ENCODE measurements at regions not wholly inside any gene's neighbourhood (a gene's known extent, or its start where the extent isn't known, plus 50 kb on each side); places are given as distances from the start of the nearest gene placed in this dataset.

GRCh38 chr11:76607431-76607830 lies 63.1 kb downstream of the LRRC32 start:
- no peak for TF ChIP-seq CTCF (IDR thresholded peaks at IDR 0.05; ENCODE audit: unreplicated experiment in 3 of 3)
- H3K4me3 Mint-ChIP-seq: no peak overlapping the region
- no peaks in the 10 kb centered on the region for H3K27me3 Mint-ChIP-seq (ENCODE audit: low read depth)
- peak overlapping the region in 1 of 3 experiments; percentile 49 for H3K27ac Mint-ChIP-seq
- no peaks in the 10 kb centered on the region for H3K9me3 Mint-ChIP-seq
- no peaks in the 10 kb centered on the region for H3K36me3 Mint-ChIP-seq (ENCODE audit: low read depth)
- peaks cover 55% of the 10 kb centered on the region for H3K4me1 Mint-ChIP-seq

GRCh38 chr11:76605338-76606074 lies 65.0 kb downstream of the LRRC32 start:
- Mint-ChIP-seq H3K27me3 (ENCODE audit: low read depth) (no peaks in the 10 kb centered on the region), H3K4me1 (peaks cover 51% of the 10 kb centered on the region), H3K27ac (peak overlapping the region in 2 of 3 experiments; percentile 86 to 88), H3K9me3 (no peaks in the 10 kb centered on the region), H3K4me3 (no peak overlapping the region), H3K36me3 (ENCODE audit: low read depth) (no peaks in the 10 kb centered on the region)
- no peak for TF ChIP-seq CTCF (IDR thresholded peaks at IDR 0.05; ENCODE audit: unreplicated experiment in 3 of 3)

GRCh38 chr11:76604626-76605241 lies 65.8 kb downstream of the LRRC32 start:
- Mint-ChIP-seq H3K36me3 (ENCODE audit: low read depth) (no peaks in the 10 kb centered on the region), H3K27ac (peak overlapping the region; percentile 9 to 64 (median 48)), H3K9me3 (no peaks in the 10 kb centered on the region), H3K4me3 (no peak overlapping the region), H3K4me1 (peaks cover 51% of the 10 kb centered on the region), H3K27me3 (ENCODE audit: low read depth) (no peaks in the 10 kb centered on the region)
- TF ChIP-seq CTCF (IDR thresholded peaks at IDR 0.05; ENCODE audit: unreplicated experiment in 3 of 3): no peak

GRCh38 chr11:76604081-76604625 lies 66.4 kb downstream of the LRRC32 start:
- H3K4me1 Mint-ChIP-seq: peaks cover 51% of the 10 kb centered on the region
- peak overlapping the region; percentile 9 to 64 (median 48) for H3K27ac Mint-ChIP-seq
- H3K9me3 Mint-ChIP-seq: no peaks in the 10 kb centered on the region
- TF ChIP-seq CTCF (IDR thresholded peaks at IDR 0.05; ENCODE audit: unreplicated experiment in 3 of 3): no peak
- H3K4me3 Mint-ChIP-seq: no peak overlapping the region
- no peaks in the 10 kb centered on the region for H3K36me3 Mint-ChIP-seq (ENCODE audit: low read depth)
- H3K27me3 Mint-ChIP-seq (ENCODE audit: low read depth): no peaks in the 10 kb centered on the region

GRCh38 chr11:76603202-76603601 lies 67.3 kb downstream of the LRRC32 start:
- Mint-ChIP-seq H3K4me3 (no peak overlapping the region), H3K9me3 (no peaks in the 10 kb centered on the region), H3K36me3 (ENCODE audit: low read depth) (no peaks in the 10 kb centered on the region), H3K4me1 (peaks cover 51% of the 10 kb centered on the region), H3K27ac (peak overlapping the region in 2 of 3 experiments; percentile 24 to 48), H3K27me3 (ENCODE audit: low read depth) (peaks cover 4% of the 10 kb centered on the region)
- no peak for TF ChIP-seq CTCF (IDR thresholded peaks at IDR 0.05; ENCODE audit: unreplicated experiment in 3 of 3)
